GM12874 (cell line): ENCODE measurements at regions not wholly inside any gene's neighbourhood (a gene's known extent, or its start where the extent isn't known, plus 50 kb on each side); places are given as distances from the start of the nearest gene placed in this dataset.

Source experiments
- CTCF ChIP-seq: IDR thresholded peaks from 2 replicates; pipeline ENCODE4 v1.5.1; 2011; ENCODE audit warnings: low read depth, mild to moderate bottlenecking, control low read depth, low read length, moderate library complexity; ENCODE audit not compliant: insufficient read depth

GRCh38 chr7:86366946-86367345 lies 276.8 kb upstream of the GRM3 start:
- TF ChIP-seq CTCF, result no peak

- TF ChIP-seq CTCF, result no peak
These were observed 304.7 kb upstream of the GRM3 start for GRCh38 chr7:86339051-86339450.

- TF ChIP-seq CTCF, result no peak
These were observed 314.8 kb upstream of the GRM3 start for GRCh38 chr7:86328801-86329433.

- TF ChIP-seq CTCF, result no peak
These were observed 316.9 kb upstream of the GRM3 start for GRCh38 chr7:86326847-86327246.

GRCh38 chr7:86320889-86321288 lies 322.8 kb upstream of the GRM3 start:
- TF ChIP-seq CTCF, result no peak

GRCh38 chr7:86320341-86320740 lies 323.4 kb upstream of the GRM3 start:
- no peak for TF ChIP-seq CTCF

GRCh38 chr7:86313842-86314241 lies 329.9 kb upstream of the GRM3 start:
- no peak for TF ChIP-seq CTCF

- TF ChIP-seq CTCF, result no peak
These were observed 342.4 kb upstream of the GRM3 start for GRCh38 chr7:86301301-86301700.
